Ureter (tissue), 1 donor: ENCODE measurements at regions not wholly inside any gene's neighbourhood (a gene's known extent, or its start where the extent isn't known, plus 50 kb on each side); places are given as distances from the start of the nearest gene placed in this dataset.

ENCODE experiments used
- DNase-seq: peaks from one replicate; pipeline ENCODE4 v3.0.0-alpha.2; 2020; ENCODE audit warnings: low spot score
- donor health status: DM: yes; HTN: yes; CAD: no.

DNA sequence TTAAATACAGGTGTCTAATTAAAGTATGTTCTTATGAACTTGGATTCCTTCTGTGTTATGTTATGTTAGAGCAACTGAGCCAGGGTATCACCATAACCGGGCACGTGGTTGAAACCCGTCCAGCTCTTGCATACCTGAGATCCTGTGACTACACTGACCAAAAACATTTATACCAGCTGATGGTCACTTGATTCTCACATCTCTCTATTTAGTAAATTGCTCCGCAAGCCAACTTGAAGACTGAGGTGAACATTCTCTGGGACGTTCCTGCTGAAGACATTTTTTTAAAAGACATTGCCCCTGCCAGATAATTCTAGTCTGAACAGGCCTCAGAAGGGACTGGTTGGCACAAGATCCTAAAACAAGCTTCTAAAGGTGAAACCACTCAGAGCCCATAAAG, 550.0 kb upstream of the DIPK2B start:
- DNase-seq = no peak

- DNase-seq = no peak
Observed at GRCh38 chrX:45749375-45749774, 548.7 kb upstream of the DIPK2B start.

GRCh38 chrX:45748369-45748774, 547.7 kb upstream of the DIPK2B start:
- no peak for DNase-seq

DNA sequence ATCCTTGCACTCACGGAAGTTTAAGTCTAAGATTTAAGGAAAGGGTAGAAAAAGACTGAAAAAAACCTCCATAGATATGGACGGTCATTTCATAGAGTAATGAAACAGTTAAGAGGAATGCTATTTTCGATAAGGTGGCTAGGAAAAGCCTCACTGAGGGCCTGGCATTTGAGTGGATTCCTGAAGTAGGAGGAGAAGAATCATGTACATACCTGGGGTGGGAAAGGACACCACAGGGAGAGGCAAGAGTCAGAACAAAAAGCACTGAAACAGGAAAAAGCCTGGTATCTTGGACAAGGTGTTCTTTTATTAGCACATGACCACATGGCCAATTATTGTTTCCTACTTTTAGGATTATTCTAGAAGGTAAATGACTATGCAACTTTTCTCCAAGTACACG, 547.2 kb upstream of the DIPK2B start:
- DNase-seq = no peak

DNA sequence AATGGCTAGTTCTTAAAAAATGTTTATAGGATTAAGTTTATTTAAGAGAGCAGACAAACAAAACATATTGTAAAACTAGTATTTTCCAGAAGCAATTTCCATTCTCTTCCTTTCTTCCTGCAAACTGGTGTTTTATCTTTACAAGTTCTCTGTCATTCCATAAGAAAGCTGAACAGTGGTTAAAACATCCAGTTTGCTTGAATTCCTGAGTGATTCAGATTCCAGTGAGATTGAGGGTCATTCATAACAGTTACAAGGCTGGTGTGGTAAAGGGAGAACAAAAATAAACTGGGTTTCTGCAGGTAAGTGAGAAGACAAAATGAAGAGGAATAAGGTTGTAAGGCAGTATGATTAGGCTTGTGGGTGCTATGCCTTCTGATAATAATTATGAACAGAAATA, 544.8 kb upstream of the DIPK2B start:
- DNase-seq = no peak

DNA sequence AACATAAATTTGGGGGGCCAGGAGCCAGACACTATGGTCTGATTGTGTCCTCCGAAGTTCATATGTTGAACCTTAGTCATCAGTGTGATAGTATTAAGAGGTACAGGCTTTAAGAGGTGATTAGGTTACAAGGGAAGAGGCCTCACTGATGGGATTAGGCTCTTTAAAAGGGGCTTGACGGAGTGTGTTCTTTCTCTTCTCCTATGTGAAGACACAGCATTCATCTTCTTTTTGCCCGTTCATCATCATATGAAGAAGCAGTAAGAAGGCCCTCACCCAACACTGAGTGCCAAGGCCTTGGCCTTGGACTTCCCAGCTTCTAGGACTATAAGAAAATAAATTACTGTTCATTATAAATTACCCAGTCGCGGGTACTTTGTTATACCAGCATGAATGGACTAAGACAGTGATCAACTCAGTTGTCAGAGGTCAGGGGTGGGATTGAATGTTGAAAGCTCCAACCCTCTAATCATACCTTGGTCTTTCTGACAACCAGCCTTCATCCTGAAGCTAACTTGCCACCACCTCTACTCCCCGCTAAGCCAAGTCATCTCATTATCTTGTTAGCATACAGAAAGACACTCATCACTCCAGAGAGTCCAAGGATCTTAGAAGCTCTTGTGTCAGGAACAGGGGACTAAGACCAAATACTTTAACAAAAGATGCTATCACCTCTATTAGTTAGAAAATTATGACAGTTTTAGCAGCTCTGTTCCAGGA, 543.4 kb upstream of the DIPK2B start:
- DNase-seq = no peak

GRCh38 chrX:45743081-45743533, 542.4 kb upstream of the DIPK2B start:
- DNase-seq = no peak

DNA sequence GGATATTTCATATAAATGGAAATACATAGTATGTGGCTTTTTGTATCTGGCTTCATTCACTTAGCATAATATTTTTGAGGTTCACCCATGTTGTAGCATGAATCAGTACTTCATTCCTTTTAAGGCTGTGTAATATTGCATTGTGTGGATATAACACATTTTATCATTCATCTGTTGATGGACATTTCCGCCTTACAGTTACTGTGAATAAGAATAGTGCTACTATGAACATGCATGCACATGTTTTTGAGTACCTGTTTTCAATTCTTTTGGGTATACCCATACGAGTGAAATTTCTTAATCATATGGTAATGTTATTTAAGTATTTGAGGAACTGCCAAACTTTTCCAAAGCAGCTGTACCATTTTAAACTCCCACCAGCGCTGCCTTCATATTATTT, 539.6 kb upstream of the DIPK2B start:
- DNase-seq = no peak

- no peak for DNase-seq
Observed at GRCh38 chrX:45735571-45735970, 534.9 kb upstream of the DIPK2B start.

- DNase-seq = no peak
Observed at GRCh38 chrX:45731448-45731847, 530.8 kb upstream of the DIPK2B start.

DNA sequence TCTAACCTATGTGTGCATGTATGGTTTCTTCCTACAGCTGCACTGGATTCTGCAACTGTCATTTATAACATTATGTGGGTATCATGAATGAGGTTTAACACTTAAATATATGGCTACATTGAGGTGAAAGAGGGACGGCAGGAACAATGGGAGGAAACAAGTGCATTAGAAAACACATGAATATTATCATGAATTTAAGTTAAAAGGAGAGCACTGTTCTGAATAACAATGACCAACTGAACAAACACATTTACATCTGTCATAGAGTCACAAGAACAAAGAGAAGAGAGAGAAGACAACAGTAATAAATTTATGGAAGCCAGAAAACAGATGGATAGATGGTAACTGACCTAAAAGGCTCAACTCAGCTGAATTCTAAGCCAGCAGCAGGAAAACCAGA, 527.1 kb upstream of the DIPK2B start:
- no peak for DNase-seq

DNA sequence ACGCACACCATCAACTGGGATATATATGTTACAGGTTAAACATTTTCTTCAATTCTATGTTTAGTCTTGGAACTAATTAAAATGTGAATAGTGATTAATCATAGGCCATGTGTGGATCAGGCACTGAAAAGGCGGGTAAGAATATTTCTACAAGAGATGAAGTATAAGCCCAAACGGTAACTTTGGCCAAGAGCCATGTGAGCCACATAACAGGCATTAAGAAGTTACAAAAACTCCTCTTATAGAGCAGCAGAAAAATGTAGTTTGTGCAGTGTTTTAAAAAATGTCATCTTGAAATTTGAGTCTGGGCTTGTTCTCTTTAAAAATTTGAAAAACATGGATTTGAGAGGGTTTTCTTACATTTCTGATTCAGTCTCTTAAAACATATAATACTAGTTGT, 521.8 kb upstream of the DIPK2B start:
- no peak for DNase-seq

DNA sequence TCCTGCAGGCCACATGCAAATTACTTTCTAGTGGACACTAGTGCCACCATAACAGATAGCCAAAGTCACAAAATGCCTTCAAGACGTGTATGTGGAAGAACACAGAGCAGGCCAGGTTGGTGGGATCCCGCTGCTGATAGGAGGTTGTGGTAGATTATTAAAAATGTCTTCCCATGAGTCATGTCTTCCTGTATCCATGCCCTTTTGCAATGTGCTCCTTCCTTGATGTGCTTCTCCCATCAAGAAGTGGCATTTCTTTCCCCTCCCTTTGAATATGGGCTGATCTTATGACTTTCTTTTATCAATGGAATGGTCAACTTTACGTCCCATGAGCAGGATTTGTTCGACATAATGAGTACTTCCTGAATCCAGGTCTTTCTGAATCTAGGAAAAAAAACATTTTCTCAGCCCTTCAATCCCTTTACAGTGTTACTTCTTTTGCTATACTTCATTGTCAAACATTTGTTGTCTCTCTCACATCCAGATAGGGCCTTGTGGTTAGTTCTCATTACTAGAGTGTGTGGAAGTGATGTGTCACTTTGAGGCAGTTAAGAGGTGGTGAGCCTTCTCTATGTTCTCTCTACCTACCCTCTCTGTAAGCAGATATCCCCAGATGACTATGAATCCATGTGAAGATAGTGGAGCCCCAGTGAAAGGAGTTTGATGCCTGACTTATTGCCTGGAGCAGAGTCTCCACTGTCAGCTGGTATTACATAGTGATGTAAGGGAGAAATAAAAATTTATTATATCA, 519.2 kb upstream of the DIPK2B start:
- no peak for DNase-seq

DNA sequence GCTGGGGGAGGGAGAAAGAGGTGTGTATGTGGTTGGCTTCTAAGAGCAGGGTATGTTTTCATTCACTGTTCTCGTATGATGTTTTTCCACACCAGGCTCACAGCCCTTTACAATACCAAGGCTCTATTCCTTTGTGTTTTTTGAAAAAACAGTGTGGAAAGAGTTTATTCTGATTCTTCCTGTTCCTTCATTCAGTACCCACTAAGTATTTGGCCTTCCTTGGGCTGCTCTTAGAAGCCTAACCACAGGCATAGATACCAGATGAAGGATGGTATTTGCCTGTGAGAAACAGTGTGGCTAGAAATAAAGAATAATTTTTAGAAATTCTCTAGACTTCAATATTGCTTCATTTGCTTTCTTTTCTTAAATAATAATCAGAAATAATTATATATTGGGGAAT, 518.0 kb upstream of the DIPK2B start:
- DNase-seq = no peak

DNA sequence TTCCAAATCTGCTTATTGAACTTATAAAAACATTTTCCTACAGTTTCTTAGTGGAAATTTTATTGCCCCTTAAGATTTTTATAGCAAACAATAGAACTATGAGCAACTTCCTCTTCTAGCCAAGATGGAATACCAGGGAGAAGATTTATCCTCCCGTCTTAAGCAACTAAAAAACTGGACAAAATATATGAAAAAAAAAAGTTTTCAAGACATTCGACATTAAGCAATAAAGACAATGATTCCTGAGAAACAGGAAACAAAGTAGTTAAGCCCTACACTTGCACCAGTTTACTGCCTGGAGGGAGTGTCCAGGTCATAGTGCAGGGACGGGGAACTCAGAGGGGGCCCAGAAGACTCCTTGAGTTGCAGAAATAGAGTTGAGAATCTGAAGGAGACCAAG, 516.1 kb upstream of the DIPK2B start:
- DNase-seq = no peak

DNA sequence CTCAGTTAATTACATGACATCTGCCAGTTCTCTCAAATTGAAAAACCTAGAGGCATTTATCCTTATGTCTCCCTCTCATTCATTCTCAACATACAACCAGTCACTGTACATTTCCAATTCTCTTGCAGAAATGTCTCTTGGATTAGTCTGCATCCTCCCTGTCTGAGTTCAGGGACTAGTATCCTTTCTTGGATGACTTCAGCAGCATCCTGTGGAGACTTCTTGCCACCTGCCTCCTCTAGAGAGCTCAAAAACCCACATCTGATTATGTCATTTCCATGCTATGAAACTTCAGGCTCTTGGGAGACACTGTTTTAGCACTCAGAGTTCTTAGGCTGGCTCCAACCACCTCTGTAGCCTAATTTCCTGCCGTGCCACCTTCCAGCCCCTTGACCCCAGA, 515.1 kb upstream of the DIPK2B start:
- no peak for DNase-seq

DNA sequence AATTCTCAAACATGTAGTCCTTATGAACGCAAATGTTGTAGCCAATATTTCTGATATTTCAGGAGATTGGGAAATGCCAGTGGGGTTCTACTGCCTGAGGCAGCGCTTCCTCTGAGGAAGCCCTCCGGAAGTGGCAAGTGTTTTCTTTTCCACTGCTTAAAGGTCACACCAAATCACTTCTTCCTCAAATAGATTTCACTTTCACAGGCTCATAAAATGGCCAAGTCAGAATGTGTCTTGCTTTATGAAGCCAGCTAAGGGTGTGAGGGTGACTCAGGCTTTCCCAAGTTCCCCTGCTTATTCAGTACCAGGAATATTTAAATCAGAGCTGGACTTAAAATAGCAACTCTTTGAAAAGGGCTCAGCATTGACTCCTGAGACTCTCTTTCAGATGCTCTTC, 514.2 kb upstream of the DIPK2B start:
- no peak for DNase-seq

GRCh38 chrX:45712067-45712466, 511.4 kb upstream of the DIPK2B start:
- no peak for DNase-seq

- no peak for DNase-seq
Observed at GRCh38 chrX:45711231-45711630, 510.6 kb upstream of the DIPK2B start.

GRCh38 chrX:45710081-45710801, 509.6 kb upstream of the DIPK2B start:
- DNase-seq = no peak

DNA sequence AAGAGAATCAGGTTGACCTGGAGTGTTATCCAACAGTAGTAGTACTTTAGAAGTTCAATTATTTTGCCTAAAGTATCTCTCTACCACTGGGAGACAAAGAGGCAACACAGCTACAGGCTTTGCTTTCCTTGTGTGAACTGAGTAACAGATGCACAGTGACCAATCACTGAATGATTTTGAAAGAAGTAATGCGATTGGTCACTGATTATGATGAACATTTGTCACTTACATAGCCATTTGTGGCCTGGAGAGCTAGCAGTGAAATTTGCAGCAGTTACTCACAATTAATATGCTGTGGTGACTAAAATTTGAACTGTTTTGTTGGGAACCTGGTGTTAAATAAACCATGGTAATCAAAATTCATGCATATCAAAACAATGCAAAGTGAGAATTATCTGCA, 508.7 kb upstream of the DIPK2B start:
- no peak for DNase-seq

- DNase-seq = no peak
Observed at GRCh38 chrX:45699158-45699557, 498.5 kb upstream of the DIPK2B start.

GRCh38 chrX:45697591-45697990, 496.9 kb upstream of the DIPK2B start:
- no peak for DNase-seq
